ENCODE measurements at regions not wholly inside any gene's neighbourhood (a gene's known extent, or its start where the extent isn't known, plus 50 kb on each side); places are given as distances from the start of the nearest gene placed in this dataset.
"Not testable (repeated sequence)": the region's sequence is repeated elsewhere in the genome, so short reads cannot be mapped to it uniquely, and the experiment has no call there.

DNA sequence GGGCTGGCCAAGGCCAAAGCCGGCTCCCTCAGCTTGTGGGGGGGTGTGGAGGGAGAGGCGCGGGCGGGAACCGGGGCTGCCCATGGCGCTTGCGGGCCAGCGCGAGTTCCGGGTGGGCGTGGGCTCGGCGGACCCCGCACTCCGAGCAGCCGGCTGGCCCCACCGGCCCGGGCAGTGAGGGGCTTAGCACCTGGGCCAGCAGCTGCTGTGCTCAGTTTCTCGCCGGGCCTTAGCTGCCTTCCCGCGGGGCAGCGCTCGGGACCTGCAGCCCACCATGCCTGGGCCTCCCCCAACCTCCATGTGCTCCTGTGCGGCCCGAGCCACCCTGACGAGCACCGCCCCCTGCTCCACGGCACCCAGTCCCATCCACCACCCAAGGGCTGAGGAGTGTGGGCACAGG lies 150.7 kb upstream of the LRIG1 start:
- TF ChIP-seq TAF7 (optimal IDR thresholded peaks at IDR 0.05; ENCODE audit: borderline replicate concordance, low read depth, low read length); POLR2A (IDR thresholded peaks at IDR 0.05; ENCODE audit: control extremely low read depth in 1 of 2, low read depth in 2 of 2, low read length in 2 of 2): not testable (repeated sequence)
- TF ChIP-seq, protein P1, sequence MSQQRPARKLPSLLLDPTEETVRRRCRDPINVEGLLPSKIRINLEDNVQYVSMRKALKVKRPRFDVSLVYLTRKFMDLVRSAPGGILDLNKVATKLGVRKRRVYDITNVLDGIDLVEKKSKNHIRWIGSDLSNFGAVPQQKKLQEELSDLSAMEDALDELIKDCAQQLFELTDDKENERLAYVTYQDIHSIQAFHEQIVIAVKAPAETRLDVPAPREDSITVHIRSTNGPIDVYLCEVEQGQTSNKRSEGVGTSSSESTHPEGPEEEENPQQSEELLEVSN (IDR thresholded peaks at IDR 0.05): not testable (repeated sequence)
- TF ChIP-seq, protein P2, sequence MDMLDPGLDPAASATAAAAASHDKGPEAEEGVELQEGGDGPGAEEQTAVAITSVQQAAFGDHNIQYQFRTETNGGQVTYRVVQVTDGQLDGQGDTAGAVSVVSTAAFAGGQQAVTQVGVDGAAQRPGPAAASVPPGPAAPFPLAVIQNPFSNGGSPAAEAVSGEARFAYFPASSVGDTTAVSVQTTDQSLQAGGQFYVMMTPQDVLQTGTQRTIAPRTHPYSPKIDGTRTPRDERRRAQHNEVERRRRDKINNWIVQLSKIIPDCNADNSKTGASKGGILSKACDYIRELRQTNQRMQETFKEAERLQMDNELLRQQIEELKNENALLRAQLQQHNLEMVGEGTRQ (IDR thresholded peaks at IDR 0.05; ENCODE audit: low read length): not testable (repeated sequence)

All from H1 (cell line).